Kidney epithelial cell (primary cell): ENCODE measurements at regions not wholly inside any gene's neighbourhood (a gene's known extent, or its start where the extent isn't known, plus 50 kb on each side); places are given as distances from the start of the nearest gene placed in this dataset.

Experiments used
- DNase-seq: peaks from one replicate; pipeline ENCODE4 v3.0.0-alpha.2; 2010; ENCODE audit warnings: low read depth
- H3K27me3 ChIP-seq: 2 replicates; pipeline ENCODE4 v1.6.0; 2011; ENCODE audit warnings: low read length; ENCODE audit not compliant: control insufficient read depth, insufficient read depth
- H3K36me3 ChIP-seq: 2 replicates; pipeline ENCODE4 v1.5.1; 2011; ENCODE audit warnings: low read length; ENCODE audit not compliant: control insufficient read depth, insufficient read depth
- H3K4me3 ChIP-seq: 2 replicates; pipeline ENCODE4 v1.5.1; 2011; ENCODE audit warnings: low read depth, mild to moderate bottlenecking, control low read depth, low read length
- TF ChIP-seq, protein P1 (sequence below): IDR thresholded peaks from 2 replicates; pipeline ENCODE4 v1.5.1; 2011; ENCODE audit warnings: mild to moderate bottlenecking, moderate library complexity, low read length, control low read depth, inconsistent platforms; ENCODE audit not compliant: insufficient read depth, poor library complexity, severe bottlenecking

DNA sequence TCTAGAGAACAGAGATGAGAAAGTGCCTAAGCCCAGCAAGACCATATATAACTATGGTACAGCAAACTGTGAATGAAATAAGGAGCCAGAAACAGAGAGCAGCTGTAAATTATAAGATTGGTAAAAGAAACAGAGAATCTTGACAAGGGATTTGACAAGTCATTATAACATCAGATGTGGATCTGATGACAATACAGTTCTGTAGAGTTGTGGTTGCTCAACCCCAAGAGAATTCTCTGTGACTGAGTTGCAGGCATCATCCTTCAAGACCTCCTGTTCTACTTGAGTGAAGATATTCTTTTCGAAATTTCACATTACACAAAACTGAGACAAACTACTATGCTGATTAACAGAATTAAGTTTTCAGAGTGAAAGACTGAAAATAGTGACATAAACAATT is 343.1 kb upstream of the SLC39A10 start:
- no peaks in the 10 kb centered on the region for H3K36me3 ChIP-seq
- H3K27me3 ChIP-seq, result no peaks in the 10 kb centered on the region
- TF ChIP-seq, protein P1, sequence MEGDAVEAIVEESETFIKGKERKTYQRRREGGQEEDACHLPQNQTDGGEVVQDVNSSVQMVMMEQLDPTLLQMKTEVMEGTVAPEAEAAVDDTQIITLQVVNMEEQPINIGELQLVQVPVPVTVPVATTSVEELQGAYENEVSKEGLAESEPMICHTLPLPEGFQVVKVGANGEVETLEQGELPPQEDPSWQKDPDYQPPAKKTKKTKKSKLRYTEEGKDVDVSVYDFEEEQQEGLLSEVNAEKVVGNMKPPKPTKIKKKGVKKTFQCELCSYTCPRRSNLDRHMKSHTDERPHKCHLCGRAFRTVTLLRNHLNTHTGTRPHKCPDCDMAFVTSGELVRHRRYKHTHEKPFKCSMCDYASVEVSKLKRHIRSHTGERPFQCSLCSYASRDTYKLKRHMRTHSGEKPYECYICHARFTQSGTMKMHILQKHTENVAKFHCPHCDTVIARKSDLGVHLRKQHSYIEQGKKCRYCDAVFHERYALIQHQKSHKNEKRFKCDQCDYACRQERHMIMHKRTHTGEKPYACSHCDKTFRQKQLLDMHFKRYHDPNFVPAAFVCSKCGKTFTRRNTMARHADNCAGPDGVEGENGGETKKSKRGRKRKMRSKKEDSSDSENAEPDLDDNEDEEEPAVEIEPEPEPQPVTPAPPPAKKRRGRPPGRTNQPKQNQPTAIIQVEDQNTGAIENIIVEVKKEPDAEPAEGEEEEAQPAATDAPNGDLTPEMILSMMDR, result no peak
- H3K4me3 ChIP-seq, result no peak overlapping the region
- no peak for DNase-seq

DNA sequence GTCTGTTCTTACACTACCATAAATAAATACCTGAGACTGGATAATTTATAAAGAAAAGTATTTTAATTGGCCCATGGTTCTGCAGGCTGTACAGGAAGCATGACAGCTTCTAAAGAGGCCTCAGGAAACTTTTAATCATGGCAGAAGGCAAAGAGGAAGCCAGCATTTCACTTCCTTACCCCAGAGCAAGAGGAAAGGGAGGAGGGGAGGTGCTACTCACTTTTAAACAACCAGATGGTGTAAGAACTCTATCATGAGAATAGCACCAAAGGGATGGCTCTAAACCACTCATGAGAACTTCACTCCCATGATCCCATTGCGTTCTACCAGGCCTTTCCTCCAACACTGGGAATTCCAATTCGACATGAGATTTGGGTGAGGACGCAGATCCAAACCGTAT is 344.4 kb upstream of the SLC39A10 start:
- no peak overlapping the region for H3K4me3 ChIP-seq
- H3K27me3 ChIP-seq, result no peaks in the 10 kb centered on the region
- H3K36me3 ChIP-seq, result no peaks in the 10 kb centered on the region
- no peak for DNase-seq
- TF ChIP-seq, protein P1, result no peak

DNA sequence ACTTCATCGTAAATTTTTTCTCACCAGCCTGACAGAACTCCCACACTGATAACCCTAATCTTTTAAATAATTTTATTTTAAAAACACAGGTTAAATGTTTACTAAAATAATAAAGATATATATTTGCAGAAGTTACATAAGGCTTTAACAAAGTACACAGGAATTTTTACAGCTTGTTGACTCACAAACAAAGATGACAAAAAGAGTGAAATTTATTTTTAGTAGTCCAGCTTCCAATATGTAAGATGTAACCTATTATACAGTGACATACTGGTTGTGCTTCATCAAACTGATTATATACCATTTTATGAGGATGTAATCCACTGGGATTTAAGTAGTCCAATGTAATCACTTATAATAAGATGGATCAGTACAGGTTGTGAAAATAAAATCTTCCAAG is 348.9 kb upstream of the SLC39A10 start:
- DNase-seq, result no peak
- Histone ChIP-seq H3K36me3 (no peaks in the 10 kb centered on the region), H3K4me3 (no peak overlapping the region)

DNA sequence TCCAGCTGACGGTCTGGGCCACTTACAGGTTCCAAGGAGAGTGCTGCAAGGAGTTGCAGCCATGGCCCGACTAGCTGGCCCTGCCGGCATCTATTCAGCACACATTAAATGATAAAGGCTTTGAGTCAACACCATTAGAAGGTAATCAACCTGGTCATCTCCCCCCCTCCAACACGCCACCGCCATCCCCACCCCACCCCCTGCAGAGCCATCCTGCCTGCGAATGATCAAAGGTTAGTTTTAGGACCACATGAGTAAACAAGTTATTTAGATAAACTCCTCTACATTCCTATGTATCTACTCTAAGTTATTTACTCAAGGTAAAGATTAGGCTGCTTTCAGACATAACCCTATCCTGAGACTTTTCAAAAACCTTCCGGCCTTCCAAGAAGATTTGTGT is 349.3 kb upstream of the SLC39A10 start:
- Histone ChIP-seq H3K36me3 (no peaks in the 10 kb centered on the region), H3K4me3 (no peak overlapping the region), H3K27me3 (no peaks in the 10 kb centered on the region)
- TF ChIP-seq, protein P1, result no peak
- no peak for DNase-seq

More for the DNA sequence above, 348.9 kb upstream of the SLC39A10 start:
- H3K27me3 ChIP-seq, result no peaks in the 10 kb centered on the region
- TF ChIP-seq, protein P1, result no peak

DNA sequence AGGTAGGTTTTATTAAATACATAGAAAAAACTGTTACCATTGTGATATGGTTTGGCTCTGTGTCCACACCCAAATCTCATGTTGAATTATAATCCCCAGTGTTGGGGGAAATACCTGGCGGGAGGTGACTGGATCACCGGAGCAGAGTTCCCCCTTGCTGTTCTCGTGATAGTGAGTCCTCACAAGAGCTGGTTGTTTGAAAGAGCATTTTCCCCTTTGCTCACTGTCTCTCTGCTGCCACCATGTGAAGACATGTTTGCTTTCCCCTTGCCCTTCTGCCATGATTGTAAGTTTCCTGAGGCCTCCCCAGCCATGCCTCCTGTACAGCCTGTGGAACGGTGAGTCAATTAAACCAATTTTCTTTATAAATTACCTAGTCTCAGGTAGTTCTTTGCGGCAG is 352.7 kb upstream of the SLC39A10 start:
- no peak overlapping the region for H3K4me3 ChIP-seq
- DNase-seq, result no peak
- no peaks in the 10 kb centered on the region for H3K36me3 ChIP-seq
- TF ChIP-seq, protein P1, result peak; percentile 34
- no peaks in the 10 kb centered on the region for H3K27me3 ChIP-seq

DNA sequence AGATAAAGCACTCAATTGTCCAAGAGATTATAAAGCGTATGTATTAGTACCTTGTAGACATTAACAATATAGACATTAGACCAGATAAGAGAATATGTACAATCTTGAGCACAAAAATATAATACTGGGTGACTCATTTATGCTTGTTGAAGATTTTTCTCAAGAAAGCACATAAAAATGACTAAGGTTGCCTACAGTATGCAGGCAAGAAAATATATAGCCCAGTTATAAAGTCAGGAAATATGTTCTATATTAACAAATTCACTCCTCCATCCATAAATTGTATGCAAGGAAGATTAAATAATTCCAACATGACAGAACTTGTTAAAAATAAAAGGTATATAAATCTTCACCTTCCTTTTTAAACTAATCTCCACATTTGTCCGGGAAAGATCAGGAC is 356.4 kb upstream of the SLC39A10 start:
- TF ChIP-seq, protein P1, result no peak
- DNase-seq, result no peak
- H3K27me3 ChIP-seq, result no peaks in the 10 kb centered on the region

More for the DNA sequence above, 356.4 kb upstream of the SLC39A10 start:
- Histone ChIP-seq H3K36me3 (no peaks in the 10 kb centered on the region), H3K4me3 (no peak overlapping the region)
